ENCODE measurements at regions not wholly inside any gene's neighbourhood (a gene's known extent, or its start where the extent isn't known, plus 50 kb on each side); places are given as distances from the start of the nearest gene placed in this dataset. TPM values are rescaled to one million over a fixed set of nuclear protein-coding genes. Genes with fewer than 3 reads are reported as not detected.

GRCh38 chr3:153103406-153103945, 58.5 kb upstream of the RAP2B start:
- Histone ChIP-seq H3K9me3 (no peaks in the 10 kb centered on the region), H3K27ac (no peak overlapping the region), H3K4me1 (no peaks in the 10 kb centered on the region), H3K4me3 (no peak overlapping the region), H3K27me3 (no peaks in the 10 kb centered on the region), H3K36me3 (replicated peaks in 1 of 2; ENCODE audit: insufficient read depth in 1 of 2, low read depth in 2 of 2) (no peaks in the 10 kb centered on the region)
- 18 to 26% methylated on average over 2 of the region's 2 CpGs for WGBS, 2 donors
- intact Hi-C loops (cut with DNase I) = no loop called here
- DNase-seq = no peak
- ATAC-seq = no peak
- TF ChIP-seq POLR2A (IDR thresholded peaks at IDR 0.05) (no peak), CTCF (IDR thresholded peaks at IDR 0.05) (no peak)

GRCh38 chr3:153110041-153110440, 52.0 kb upstream of the RAP2B start:
- TF ChIP-seq POLR2A (IDR thresholded peaks at IDR 0.05) (no peak), CTCF (IDR thresholded peaks at IDR 0.05) (no peak)
- WGBS, 2 donors = 64 to 84% methylated on average over 2 of the region's 2 CpGs
- Histone ChIP-seq H3K9me3 (no peaks in the 10 kb centered on the region), H3K27ac (no peak overlapping the region), H3K27me3 (no peaks in the 10 kb centered on the region), H3K4me3 (no peak overlapping the region), H3K4me1 (no peaks in the 10 kb centered on the region), H3K36me3 (replicated peaks in 1 of 2; ENCODE audit: insufficient read depth in 1 of 2, low read depth in 2 of 2) (no peaks in the 10 kb centered on the region)
- DNase-seq = no peak
- intact Hi-C loops (cut with DNase I) = no loop called here
- no peak for ATAC-seq

GRCh38 chr3:153111016-153111415, 51.0 kb upstream of the RAP2B start:
- ATAC-seq (no peak), DNase-seq (no peak)
- no peaks in the 10 kb centered on the region for H3K9me3 ChIP-seq
- no peak overlapping the region for H3K4me3 ChIP-seq
- no peaks in the 10 kb centered on the region for H3K36me3 ChIP-seq (replicated peaks in 1 of 2; ENCODE audit: insufficient read depth in 1 of 2, low read depth in 2 of 2)
- H3K27ac ChIP-seq = no peak overlapping the region
- TF ChIP-seq CTCF (IDR thresholded peaks at IDR 0.05) (no peak), POLR2A (IDR thresholded peaks at IDR 0.05) (no peak)
- 77 to 80% methylated on average over 3 of the region's 3 CpGs for WGBS, 2 donors
- no peaks in the 10 kb centered on the region for H3K4me1 ChIP-seq
- intact Hi-C loops (cut with DNase I) = no loop called here
- no peaks in the 10 kb centered on the region for H3K27me3 ChIP-seq

Small RNAs in the stretch of these regions (small RNA-seq; reads per million reads assigned to genes)
- gene HMGN2P13 = not detected
